IPS-18c (cell line): ENCODE measurements at regions not wholly inside any gene's neighbourhood (a gene's known extent, or its start where the extent isn't known, plus 50 kb on each side); places are given as distances from the start of the nearest gene placed in this dataset.

Experiments
- H3K4me3 ChIP-seq: 2 replicates; pipeline ENCODE4 v1.7.0; 2013; ENCODE audit warnings: low read depth, mild to moderate bottlenecking, low read length, moderate library complexity; ENCODE audit not compliant: insufficient read depth
- H3K9me3 ChIP-seq: one replicate; pipeline ENCODE4 v1.6.1; 2013; ENCODE audit warnings: mild to moderate bottlenecking, low read length, moderate library complexity; ENCODE audit not compliant: control insufficient read depth, insufficient read depth

GRCh38 chr9:546235-546634 is 295.3 kb upstream of the DMRT1 start:
- no peaks in the 10 kb centered on the region for H3K9me3 ChIP-seq
- no peak overlapping the region for H3K4me3 ChIP-seq

- Histone ChIP-seq H3K9me3 (no peaks in the 10 kb centered on the region), H3K4me3 (no peak overlapping the region)
Measured at GRCh38 chr9:546797-547223, 294.7 kb upstream of the DMRT1 start.

- Histone ChIP-seq H3K4me3 (no peak overlapping the region), H3K9me3 (no peaks in the 10 kb centered on the region)
Measured at GRCh38 chr9:547314-547713, 294.2 kb upstream of the DMRT1 start.

- Histone ChIP-seq H3K4me3 (no peak overlapping the region), H3K9me3 (no peaks in the 10 kb centered on the region)
Measured at GRCh38 chr9:549455-549997, 292.0 kb upstream of the DMRT1 start.

GRCh38 chr9:550333-550732 is 291.2 kb upstream of the DMRT1 start:
- H3K9me3 ChIP-seq, result no peaks in the 10 kb centered on the region
- no peak overlapping the region for H3K4me3 ChIP-seq

- no peaks in the 10 kb centered on the region for H3K9me3 ChIP-seq
- H3K4me3 ChIP-seq, result no peak overlapping the region
Measured at GRCh38 chr9:551986-552929, 289.2 kb upstream of the DMRT1 start.

- Histone ChIP-seq H3K4me3 (no peak overlapping the region), H3K9me3 (no peaks in the 10 kb centered on the region)
Measured at GRCh38 chr9:555493-555892, 286.0 kb upstream of the DMRT1 start.

GRCh38 chr9:556199-556598 is 285.3 kb upstream of the DMRT1 start:
- no peak overlapping the region for H3K4me3 ChIP-seq

GRCh38 chr9:556675-557074 is 284.8 kb upstream of the DMRT1 start:
- Histone ChIP-seq H3K9me3 (no peaks in the 10 kb centered on the region), H3K4me3 (no peak overlapping the region)

More at GRCh38 chr9:556199-556598, 285.3 kb upstream of the DMRT1 start:
- no peaks in the 10 kb centered on the region for H3K9me3 ChIP-seq

- H3K4me3 ChIP-seq, result no peak overlapping the region
- H3K9me3 ChIP-seq, result no peaks in the 10 kb centered on the region
Measured at GRCh38 chr9:557601-558201, 283.8 kb upstream of the DMRT1 start.

GRCh38 chr9:561427-561826 is 280.1 kb upstream of the DMRT1 start:
- no peaks in the 10 kb centered on the region for H3K9me3 ChIP-seq
- no peak overlapping the region for H3K4me3 ChIP-seq

GRCh38 chr9:563200-563599 is 278.3 kb upstream of the DMRT1 start:
- no peak overlapping the region for H3K4me3 ChIP-seq

GRCh38 chr9:565528-565927 is 276.0 kb upstream of the DMRT1 start:
- H3K9me3 ChIP-seq, result no peaks in the 10 kb centered on the region
- H3K4me3 ChIP-seq, result no peak overlapping the region

More at GRCh38 chr9:563200-563599, 278.3 kb upstream of the DMRT1 start:
- no peaks in the 10 kb centered on the region for H3K9me3 ChIP-seq

GRCh38 chr9:567128-567746 is 274.3 kb upstream of the DMRT1 start:
- H3K4me3 ChIP-seq, result no peak overlapping the region
- H3K9me3 ChIP-seq, result no peaks in the 10 kb centered on the region

GRCh38 chr9:567747-568305 is 273.7 kb upstream of the DMRT1 start:
- no peaks in the 10 kb centered on the region for H3K9me3 ChIP-seq
- H3K4me3 ChIP-seq, result no peak overlapping the region

GRCh38 chr9:569296-569695 is 272.2 kb upstream of the DMRT1 start:
- no peak overlapping the region for H3K4me3 ChIP-seq

GRCh38 chr9:570187-570586 is 271.3 kb upstream of the DMRT1 start:
- no peak overlapping the region for H3K4me3 ChIP-seq

More at GRCh38 chr9:569296-569695, 272.2 kb upstream of the DMRT1 start:
- H3K9me3 ChIP-seq, result no peaks in the 10 kb centered on the region

More at GRCh38 chr9:570187-570586, 271.3 kb upstream of the DMRT1 start:
- H3K9me3 ChIP-seq, result no peaks in the 10 kb centered on the region
